NCI-H2029 (cell line): ENCODE measurements at regions not wholly inside any gene's neighbourhood (a gene's known extent, or its start where the extent isn't known, plus 50 kb on each side); places are given as distances from the start of the nearest gene placed in this dataset.

Experiments used
- DNase-seq: peaks from one replicate; lab custom pipeline; 2025; lab: John Stamatoyannopoulos, UW

DNA sequence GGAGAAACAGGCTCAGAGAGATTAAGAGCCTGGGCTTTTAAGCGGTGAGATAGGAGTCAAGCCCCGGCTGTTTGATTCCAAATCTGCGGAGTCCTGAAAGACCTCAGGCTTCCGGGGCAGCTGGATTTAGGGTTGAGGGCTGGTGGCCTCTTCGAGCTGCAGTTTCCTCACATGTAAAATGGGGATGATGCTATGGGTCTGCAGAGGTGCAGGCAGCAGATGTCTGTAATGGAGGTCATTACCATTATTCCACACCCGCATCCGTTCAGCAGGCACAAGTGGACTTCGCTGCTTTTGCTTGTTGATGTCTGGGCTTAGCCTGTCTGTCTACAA lies 175.6 kb upstream of the HS6ST1 start:
- DNase-seq: no peak

DNA sequence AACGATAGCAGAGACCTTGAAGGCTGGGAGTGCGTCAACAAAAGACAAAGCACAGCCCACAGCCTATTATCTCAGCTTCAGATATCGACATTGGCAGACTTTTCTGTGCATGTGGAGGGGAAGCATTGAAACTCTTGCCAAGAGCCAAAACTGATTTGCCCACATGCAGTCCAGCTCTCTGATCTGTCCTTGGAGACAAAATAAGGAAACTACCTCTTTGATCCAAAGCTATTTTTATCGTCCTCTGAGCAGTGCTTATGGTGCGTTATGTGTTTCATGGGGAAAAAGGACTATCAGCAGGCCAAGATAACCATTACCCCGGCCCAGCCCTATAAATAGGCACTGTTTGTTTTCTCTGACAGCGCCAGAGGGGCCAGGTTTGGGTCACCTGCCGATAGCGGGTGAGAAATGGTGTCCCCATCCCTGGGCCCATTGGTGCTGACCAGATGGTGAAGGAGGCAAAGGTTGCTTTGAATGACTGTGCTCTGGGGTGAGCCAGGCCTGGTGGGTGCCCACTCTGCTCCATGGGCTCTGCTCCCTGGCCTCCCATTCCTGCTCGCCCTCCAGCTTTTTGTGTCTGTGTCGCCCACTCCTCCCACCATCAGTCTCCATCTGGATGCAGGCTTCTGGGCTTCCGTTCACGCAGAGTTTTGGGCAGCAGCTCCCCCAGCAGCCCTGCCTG lies 176.1 kb upstream of the HS6ST1 start:
- no peak for DNase-seq

DNA sequence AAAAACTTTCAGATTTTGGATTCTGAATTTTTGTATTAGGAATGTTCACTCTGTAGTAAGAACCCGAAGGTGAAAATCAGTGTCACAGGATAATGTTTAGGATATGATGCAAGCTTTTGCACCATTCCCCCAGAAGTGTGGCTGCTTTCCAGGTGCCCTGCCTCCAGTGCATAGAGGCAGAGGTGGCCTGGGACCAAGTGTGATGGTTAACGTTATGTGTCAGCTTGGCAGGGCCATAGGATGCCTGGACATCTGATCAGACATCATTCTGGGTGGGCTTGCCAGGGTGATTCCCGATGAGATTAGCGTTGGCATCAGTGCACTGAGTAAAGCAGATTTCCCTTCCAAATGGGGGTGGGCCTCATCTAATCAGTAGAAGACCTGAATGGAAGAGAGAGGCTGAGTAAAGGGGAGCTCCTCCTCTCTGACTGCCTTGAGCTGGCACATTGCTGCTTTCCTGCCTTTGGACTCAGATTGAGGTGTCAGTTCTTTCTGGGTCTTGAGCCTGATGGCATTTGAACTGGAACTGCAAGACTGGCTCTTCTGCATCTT lies 177.4 kb upstream of the HS6ST1 start:
- no peak for DNase-seq

DNA sequence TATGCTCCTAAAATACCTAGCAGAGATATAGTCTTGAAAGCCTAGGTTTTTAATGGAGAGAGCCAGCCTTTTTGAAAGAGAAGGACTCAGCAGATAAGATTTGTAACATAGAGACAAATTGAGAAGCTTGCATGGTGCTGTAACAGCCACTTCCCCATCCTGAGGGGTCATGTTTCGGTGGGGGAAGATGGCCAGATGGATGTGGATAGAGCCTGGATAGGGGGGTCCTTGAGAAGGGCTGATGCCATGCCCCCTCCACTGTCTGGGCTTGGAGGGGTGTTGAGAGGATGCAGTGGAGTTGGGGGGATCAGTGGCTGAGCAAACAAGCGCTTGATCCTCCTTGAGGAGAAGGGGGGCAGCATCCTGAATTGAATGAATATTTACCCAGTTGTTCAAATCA lies 178.0 kb upstream of the HS6ST1 start:
- no peak for DNase-seq

DNA sequence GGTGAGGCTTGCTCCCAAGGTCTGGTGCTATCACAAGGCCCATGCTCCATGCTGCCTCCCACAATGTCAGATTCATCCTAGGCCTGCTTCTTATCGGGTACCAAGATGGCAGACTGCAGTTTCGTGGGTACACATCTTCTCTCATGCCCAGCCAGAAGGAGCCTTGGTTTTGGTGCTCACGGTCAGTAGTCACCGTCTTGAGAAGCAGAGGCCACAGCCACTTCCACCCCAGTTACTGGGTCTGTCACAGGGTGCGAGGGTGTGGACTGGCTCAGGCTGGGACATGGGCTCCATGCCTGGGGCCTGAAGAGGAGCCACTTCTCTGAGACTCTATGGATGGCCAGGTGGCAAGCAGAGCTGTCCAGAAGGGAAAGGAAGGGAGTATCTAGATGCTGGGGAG lies 178.8 kb upstream of the HS6ST1 start:
- DNase-seq: no peak

DNA sequence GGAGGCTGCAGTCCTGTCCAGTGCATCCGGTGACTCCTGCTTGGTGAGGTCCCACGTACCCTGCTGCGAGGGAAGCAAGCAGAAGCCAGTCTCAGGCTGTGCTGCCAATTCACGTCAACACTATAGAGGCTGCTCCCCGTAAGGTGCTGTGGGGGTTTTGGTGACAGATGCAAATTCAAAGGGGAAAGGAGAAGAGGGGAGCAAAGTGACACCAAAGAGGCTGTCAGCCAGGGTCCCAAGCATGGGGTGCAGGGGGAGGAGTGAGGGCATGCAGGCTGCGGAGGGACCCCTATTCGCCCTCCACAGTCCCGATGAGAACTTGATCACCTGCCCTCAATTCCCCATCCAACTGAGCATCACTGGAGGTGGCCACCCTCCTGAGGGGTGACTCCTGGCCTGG lies 179.4 kb upstream of the HS6ST1 start:
- DNase-seq: no peak

DNA sequence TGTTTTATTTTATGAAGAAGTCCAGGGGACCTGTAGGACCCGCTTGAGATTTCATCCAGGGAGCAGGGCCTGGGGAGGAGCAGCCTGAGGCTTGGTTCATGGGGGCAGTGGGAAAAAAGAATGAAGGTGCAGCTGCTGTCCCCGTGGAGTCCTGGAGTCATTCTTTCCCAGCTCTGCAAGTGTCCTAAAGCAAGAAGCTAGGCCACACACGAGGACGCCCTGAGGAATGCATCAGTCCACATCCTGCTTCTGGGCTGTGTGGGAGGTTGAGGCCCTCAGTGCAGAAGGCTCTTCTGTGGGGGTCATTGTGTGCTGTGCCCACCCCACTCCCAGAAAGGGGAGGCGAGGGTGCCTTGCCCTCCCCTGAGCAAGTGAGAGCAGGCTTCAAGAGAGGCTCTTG lies 179.9 kb upstream of the HS6ST1 start:
- no peak for DNase-seq

DNA sequence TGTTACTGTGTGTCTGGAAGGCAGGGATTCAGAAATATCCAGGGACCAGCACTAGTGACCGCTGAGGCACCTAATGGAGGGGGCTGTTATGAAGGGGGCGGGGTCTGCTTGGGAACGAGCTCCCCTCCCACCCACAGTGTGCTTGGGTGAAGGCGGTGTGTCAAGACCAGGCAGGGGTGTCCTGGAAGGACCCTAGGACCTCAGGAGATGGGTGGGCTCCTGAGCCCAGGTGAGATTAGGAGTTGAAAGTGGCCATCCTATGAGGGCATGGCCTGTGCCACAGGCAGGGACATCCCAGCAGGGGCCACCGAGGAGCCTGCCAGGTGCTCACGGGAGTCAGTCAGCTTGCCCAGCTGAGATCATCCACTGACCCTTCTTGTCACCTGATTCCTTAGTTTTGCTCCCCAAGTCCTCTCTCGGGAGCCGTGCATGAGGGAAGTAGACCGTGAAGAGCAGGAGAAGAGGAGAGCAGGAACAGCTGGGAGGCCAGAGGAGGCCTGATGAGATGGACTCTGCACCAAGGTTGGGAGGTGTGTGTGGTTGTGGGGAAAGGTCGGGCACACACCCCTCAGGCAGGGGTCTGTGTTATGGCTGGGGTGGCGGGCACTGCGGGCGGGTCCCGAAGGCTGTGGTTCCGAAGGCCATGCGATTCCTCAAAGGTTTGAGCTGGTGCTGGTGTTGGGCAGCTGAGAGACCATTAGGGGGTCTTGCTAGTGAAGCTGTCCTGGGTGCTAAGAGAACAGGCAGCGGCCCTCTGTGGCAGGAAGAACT lies 180.9 kb upstream of the HS6ST1 start:
- no peak for DNase-seq

DNA sequence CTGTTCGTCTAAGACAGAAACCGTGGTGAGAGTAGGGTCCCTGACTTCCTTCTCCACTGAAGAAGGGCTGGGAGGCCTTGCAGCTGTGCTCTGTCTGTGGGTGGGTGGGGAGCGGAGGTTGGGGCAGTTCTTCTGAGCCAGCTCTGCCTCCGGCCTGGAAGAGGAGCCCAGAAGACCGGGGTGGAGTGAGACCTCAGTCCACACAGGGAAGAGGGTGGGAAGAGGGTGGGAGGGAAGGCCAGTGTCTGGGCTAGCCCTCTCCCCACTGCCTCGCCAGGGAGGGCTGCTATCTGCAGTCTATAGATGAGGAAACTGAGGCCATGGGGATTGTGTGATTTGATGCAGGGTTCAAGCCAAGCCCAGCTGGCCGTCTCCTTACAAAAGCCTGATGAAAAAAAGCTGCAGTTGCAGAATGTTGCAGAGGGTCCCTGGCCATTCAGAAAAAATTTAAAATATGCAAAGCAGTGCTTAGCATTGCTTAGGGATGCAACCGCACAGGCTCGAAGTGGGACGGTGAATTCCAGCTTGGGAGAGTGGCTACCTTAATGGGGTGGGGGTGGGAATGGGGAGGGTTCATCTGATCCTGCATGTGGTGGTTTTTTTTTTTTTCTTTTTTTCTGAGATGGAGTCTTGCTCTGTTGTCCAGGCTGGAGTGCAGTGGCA lies 181.6 kb upstream of the HS6ST1 start:
- DNase-seq: no peak

DNA sequence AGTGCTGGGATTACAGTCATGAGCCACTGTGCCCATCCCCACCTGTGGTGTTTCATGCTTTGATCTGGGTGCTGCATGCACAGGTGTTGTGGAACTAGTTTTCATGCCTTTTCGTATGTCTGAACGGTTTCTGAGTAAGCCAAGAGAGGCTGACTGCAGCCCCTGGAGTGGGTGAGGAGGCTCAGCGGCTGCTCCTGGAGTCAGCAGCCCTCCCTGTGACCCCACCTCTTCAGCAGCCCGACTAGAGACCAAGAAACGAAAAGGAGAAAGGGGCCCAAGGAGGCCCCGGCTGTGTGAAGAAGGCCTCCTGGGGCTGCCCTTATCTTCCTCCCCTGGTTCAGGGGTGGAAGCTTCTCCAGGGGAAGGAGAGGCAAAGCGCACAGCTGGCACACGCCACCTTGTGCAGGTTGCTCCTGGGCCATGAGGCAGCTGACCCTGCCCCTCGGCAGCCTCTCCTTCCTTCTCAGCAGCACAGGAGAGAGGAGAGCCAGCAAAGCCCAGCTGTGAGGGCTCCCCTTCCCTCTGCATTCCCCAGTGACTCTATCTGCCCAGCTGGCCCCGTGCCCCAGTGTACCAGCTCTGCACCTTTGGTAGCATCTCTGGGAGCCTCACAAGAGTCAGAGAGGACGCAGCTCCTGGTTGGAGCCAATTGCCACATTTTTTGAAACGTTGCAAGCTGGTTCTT lies 182.5 kb upstream of the HS6ST1 start:
- no peak for DNase-seq

DNA sequence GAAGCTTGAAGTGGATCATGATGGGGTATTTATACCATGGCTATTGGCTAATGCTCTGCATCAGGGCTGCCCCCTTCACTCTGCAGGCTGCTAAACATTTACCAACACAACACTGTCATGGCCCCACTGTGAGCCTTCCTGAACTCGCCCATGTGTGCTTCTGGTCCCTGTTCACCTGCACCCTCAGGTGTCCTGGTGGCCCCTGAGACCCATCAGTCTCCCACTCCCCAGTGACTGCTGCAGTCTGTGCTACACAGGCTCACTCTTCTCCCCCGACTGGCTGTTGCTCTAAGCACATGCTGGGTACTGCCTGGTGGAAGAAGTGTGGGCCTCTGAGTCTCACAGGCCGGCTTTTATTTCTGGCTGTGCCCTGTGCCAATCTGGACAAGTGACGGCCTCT lies 183.0 kb upstream of the HS6ST1 start:
- no peak for DNase-seq

DNA sequence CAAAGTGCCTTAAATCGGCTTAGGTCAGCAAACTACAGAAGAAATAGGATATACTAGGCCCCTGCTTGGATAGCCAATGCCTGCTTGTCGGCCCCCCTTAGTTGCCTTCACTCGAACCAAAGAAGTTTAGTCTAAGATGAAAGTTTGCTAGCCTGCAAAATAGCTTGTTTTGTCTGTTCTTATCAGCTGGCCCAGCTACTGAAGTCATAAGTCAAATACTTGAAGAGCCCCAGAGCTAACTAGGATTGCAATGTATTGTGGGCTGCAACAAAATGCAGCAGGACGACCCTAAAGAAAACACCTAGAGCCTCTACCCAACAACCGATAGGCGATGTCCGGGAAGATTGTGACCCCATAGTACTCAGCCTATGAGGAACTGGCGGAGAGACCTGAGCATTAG lies 183.5 kb upstream of the HS6ST1 start:
- DNase-seq: no peak

DNA sequence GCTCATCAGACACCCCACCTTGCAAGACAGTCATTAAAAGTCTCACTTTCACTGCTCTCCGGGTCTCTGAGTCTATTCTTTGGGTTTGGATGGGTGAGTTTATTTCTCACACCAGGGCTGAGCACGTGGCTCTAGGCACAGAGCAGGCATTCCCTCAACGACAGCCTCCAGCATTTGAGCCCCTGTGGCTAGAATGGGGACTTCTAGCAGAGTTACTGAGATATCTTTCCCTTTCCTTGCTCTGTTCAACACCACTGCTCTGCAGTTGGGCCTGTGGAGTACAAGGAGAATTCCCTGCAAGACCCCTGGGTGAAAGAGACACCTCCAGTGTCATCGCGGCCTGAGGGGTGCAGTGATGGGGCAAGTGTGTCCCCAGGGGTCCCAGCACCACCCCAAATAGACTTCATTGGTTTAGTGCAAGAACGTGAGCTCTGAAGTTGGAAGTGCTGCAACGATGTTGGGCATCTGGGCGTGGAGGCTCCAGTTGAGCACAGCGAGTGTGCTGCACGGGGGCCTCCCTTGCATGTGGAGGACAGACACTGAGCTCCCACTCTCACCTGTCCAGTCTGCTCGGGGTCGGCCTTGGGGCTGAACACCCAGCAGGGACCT lies 184.1 kb upstream of the HS6ST1 start:
- DNase-seq: no peak

DNA sequence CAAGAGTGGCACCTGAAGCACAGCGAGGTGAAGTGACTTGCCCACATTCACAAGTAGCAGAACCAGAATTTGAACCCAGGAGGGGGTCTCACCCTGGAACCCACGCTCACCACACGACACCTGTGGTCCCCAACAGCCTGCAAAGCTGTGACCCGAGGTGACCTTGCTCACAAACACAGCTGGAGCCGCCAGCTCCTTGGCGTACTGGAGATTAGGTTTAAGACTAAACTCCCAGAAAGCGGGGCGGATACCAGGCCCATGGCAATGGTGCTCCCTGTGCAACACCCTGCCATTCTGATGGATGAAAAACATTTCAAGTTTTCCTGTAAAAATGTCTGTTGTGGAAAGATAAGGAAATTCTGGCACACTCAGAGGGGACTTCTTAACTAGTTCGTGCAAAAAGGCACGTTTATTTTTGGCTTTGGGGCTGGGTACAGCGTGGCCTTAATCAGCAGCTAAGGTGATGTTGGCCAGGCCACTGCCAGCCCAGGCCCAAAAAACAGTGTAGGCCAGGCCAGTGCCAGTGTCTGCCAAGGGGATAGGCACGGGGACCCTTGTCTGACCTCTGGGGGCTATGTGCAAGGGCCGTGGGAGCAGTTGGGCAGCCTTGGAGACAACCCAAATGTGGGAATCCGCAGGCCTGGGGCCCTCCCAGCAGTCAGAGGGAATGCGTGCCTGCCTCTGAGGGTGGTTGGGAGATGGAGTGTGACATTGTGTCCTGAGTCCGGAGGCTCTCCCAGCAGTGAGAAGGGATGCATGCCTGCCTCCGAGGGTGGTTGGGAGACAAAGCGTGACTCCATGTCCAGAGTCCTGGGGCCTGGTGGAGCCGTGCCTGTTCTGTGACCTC lies 185.0 kb upstream of the HS6ST1 start:
- DNase-seq: no peak

DNA sequence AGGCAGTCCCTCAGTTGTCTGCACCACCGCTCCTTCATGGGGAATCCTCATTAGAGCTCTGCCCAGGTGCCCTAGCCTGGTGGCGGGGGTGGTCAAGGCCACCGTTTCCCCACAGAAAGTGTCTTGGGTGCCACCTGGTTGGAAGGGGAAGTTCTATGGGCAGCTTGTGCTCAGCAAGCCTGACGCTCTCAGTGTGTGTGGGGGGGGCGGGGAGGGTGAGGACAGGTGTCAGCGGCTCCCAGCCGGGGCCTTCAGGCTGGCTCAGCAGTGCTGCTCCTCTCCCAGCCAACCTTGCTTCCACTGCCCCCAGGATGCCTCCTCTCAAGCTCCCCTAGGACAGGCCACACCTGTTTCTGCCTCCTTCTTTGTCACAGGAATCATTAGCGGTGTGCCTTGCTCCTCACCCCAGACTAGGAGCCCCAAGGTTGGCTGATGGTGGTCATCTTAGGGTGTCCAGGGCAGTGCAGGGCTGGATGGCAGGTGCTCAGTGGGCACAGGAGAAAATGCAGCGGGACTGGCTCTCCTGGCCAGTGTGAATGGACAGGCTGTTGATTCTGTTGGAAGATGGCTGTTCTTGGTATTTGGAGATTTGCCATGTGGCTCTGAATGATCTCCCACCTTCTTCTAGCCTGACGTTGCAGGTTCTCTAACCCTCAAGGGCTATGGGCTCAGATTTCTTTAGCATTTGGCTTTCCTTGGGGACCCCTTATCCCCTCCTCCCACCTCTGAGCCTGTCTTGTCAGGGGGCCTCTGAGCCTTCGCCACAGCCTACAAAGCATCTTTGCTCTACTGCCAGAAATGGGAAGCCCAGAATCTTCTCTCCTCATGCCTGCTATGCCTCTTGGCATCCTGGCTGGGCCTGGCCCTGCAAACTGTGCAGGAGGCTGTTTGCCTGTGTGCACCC lies 185.8 kb upstream of the HS6ST1 start:
- DNase-seq: no peak

DNA sequence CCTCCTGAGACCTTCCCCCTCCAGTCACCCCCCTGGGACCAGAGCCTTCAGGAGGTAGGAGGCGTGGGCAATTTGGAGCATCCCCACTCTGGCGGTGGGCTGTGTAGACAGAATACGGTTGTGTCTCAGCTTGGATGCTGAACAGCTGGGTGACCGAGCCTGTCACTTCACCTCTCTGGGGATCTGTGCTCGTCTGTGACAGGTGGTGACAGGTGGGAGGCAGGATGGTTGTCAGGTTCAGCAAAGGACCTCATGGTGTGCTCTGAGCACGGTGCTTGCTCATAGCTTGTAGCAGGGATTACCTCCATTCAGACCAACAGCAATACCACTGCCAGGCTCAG lies 186.5 kb upstream of the HS6ST1 start:
- no peak for DNase-seq

DNA sequence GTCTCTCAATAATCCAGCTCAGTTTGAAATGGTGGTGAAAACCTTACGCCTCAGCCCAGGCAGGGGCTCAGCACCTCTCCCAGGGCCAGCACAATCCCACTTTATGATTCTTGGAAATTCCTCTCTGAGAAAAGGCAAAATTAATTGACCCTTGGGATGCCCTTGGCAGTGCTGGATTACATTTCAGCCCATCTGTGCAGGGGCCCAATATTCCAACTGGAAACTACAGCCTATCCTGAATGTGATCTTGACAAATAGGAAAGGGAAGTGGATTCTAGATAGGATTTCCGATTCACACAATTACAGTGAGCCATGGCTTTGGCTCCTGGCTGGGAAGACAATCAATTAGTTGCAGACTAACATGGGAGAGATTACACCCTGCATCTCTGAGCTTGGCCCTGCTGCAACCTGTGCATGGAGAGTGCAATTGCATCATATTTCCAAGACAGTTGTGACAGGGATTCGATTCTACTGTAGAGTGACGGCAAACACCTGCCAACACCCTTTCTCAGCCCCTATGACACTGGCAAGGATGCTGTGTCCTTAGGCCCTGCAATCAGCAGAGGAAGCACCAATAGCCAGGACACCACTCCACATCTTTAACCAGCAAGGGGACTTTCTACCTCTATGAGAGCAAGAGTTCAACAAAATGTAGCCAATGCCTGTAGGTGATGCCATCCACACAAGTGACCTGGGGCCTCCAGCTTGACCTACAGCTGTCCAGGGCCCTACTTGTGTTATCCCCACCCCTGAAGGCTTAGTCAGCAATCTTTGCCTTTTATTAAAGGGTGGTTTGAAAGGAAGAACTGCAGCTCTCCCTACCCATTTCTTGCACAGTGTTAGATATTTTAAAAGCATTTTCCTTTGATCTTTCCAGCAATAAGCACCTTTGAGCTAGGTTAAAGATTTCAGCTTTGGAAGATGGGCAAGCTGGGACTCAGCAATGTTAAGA lies 187.2 kb upstream of the HS6ST1 start:
- DNase-seq: no peak

DNA sequence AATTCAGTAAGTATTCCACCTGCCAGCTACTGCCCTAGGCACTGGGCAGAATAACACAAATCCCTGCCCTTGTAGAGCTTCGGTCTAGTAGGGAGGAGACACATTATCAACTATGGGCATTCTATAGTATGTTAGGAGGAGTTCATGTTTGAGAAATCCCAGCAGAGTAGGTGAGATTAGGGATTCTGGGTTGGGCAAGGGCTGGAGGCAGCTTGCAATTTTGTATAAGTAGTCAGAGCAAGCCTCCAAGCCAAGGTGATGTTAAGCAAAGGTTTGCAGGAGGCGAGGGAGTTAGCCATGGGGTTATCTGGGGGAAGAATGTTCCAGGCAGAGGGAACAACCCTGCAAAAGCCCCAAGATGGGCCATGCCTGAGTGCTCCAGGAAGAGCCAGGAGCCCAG lies 187.9 kb upstream of the HS6ST1 start:
- DNase-seq: no peak
